GM12865 (cell line): ENCODE measurements at regions not wholly inside any gene's neighbourhood (a gene's known extent, or its start where the extent isn't known, plus 50 kb on each side); places are given as distances from the start of the nearest gene placed in this dataset.

ENCODE experiments used
- DNase-seq: peaks from one replicate; pipeline ENCODE4 v3.0.0; 2010; ENCODE audit warnings: low read depth
- H3K4me3 ChIP-seq: 2 replicates; pipeline ENCODE4 v1.5.1; 2011; ENCODE audit warnings: mild to moderate bottlenecking, low read depth, low read length, control low read depth
- CTCF ChIP-seq: IDR thresholded peaks from 2 replicates; pipeline ENCODE4 v1.5.1; 2011; ENCODE audit warnings: low read length, control low read depth, low read depth, inconsistent platforms; ENCODE audit not compliant: insufficient read depth; ENCODE audit errors: missing control alignments

- TF ChIP-seq CTCF, result no peak
- no peak for DNase-seq
- H3K4me3 ChIP-seq, result no peak overlapping the region
Measured at GRCh38 chr9:109977521-109977920, 197.5 kb downstream of the PALM2AKAP2 start.

- no peak for TF ChIP-seq CTCF
- no peak overlapping the region for H3K4me3 ChIP-seq
Measured at GRCh38 chr9:109981091-109981490, 201.1 kb downstream of the PALM2AKAP2 start.

GRCh38 chr9:109986521-109986991 lies 206.6 kb downstream of the PALM2AKAP2 start:
- TF ChIP-seq CTCF, result no peak
- H3K4me3 ChIP-seq, result no peak overlapping the region
- no peak for DNase-seq

More at GRCh38 chr9:109981091-109981490, 201.1 kb downstream of the PALM2AKAP2 start:
- no peak for DNase-seq

GRCh38 chr9:109989296-109989695 lies 209.3 kb downstream of the PALM2AKAP2 start:
- H3K4me3 ChIP-seq, result no peak overlapping the region
- TF ChIP-seq CTCF, result no peak
- no peak for DNase-seq

GRCh38 chr9:109990541-109990940 lies 210.5 kb downstream of the PALM2AKAP2 start:
- no peak for TF ChIP-seq CTCF
- no peak overlapping the region for H3K4me3 ChIP-seq
- DNase-seq, result no peak

GRCh38 chr9:109992293-109992692 lies 212.3 kb downstream of the PALM2AKAP2 start:
- no peak for TF ChIP-seq CTCF
- DNase-seq, result no peak
- H3K4me3 ChIP-seq, result no peak overlapping the region

GRCh38 chr9:109993250-109993978 lies 213.4 kb downstream of the PALM2AKAP2 start:
- no peak for TF ChIP-seq CTCF
- no peak overlapping the region for H3K4me3 ChIP-seq
- no peak for DNase-seq
